B cell (primary cell): ENCODE measurements at regions not wholly inside any gene's neighbourhood (a gene's known extent, or its start where the extent isn't known, plus 50 kb on each side); places are given as distances from the start of the nearest gene placed in this dataset.

Source experiments
- ATAC-seq: fragments of 200-7000 bp; cut with Tn5 transposase; one replicate; pipeline ENCODE4 v1.10.0; 2021; ENCODE audit warnings: low read depth, mild to moderate bottlenecking, moderate number of reproducible peaks, moderate library complexity
- CTCF ChIA-PET: fragments of 350-600 bp; sonication (Branson Sonifier 250); formaldehyde crosslinking; loops from one replicate; lab custom pipeline; 2021; ENCODE audit warnings: antibody characterized with exemption, inconsistent platforms; lab: Charles Lee
- POLR2A ChIA-PET: fragments of 350-600 bp; sonication (Branson Sonifier 250); formaldehyde crosslinking; loops from one replicate; lab custom pipeline; 2021; ENCODE audit warnings: antibody characterized with exemption; lab: Charles Lee
- DNase-seq: peaks from one replicate; pipeline ENCODE4 v3.0.0; 2013
- H2AFZ ChIP-seq: 2 replicates; pipeline ENCODE4 v1.6.1; 2012; ENCODE audit warnings: mild to moderate bottlenecking, low read depth, low read length; ENCODE audit not compliant: insufficient read depth, poor library complexity, severe bottlenecking
- H3K27ac ChIP-seq, 2 donors: 1 replicate in 1 of 2; 2 replicates in 1 of 2; pipeline ENCODE4 v1.5.1; 2012 to 2013; ENCODE audit warnings: low read length in 2 of 2, mild to moderate bottlenecking in 2 of 2, moderate library complexity in 1 of 2
- H3K27me3 ChIP-seq, 4 experiments: fragments of 200-600 bp in 1 of 4; sonication (generic) in 1 of 4; replicated peaks in 1 of 4; 1 replicate in 2 of 4; 2 replicates in 2 of 4; pipeline versions ENCODE4 v1.6.1 to v1.7.0; 2013 to 2016; ENCODE audit warnings: low read length in 3 of 4, mild to moderate bottlenecking in 2 of 4, mixed read lengths in 1 of 4, moderate library complexity in 1 of 4; ENCODE audit not compliant: insufficient read depth in 4 of 4, control insufficient read depth in 3 of 4; ENCODE audit errors: control extremely low read depth in 1 of 4
- H3K36me3 ChIP-seq, 2 experiments: replicated peaks in 1 of 2; 1 replicate in 1 of 2; 2 replicates in 1 of 2; pipeline versions ENCODE4 v1.6.1 to v1.7.1; 2013; ENCODE audit warnings: low read length in 1 of 2; ENCODE audit not compliant: insufficient read depth in 2 of 2, control insufficient read depth in 1 of 2; ENCODE audit errors: control extremely low read depth in 1 of 2, extremely low read depth in 1 of 2
- H3K4me1 ChIP-seq, 2 donors: fragments of 200-600 bp in 1 of 2; sonication (generic) in 1 of 2; 1 replicate in 1 of 2; 2 replicates in 1 of 2; pipeline versions ENCODE4 v1.5.1 to v1.6.1; 2013 to 2017; ENCODE audit warnings: low read length in 2 of 2; ENCODE audit not compliant: control insufficient read depth in 2 of 2, insufficient read depth in 2 of 2
- H3K4me2 ChIP-seq: replicated peaks from 2 replicates; pipeline ENCODE3; 2012; ENCODE audit warnings: mild to moderate bottlenecking, low read depth, low read length; ENCODE audit not compliant: poor library complexity, severe bottlenecking
- H3K4me3 ChIP-seq, 5 experiments: fragments of 200-600 bp in 1 of 5; sonication (generic) in 1 of 5; 1 replicate in 3 of 5; 2 replicates in 2 of 5; pipeline versions ENCODE4 v1.5.1 to v1.7.0; 2011 to 2016; ENCODE audit warnings: low read length in 4 of 5, mild to moderate bottlenecking in 4 of 5, low read depth in 2 of 5, control low read depth in 1 of 5, moderate library complexity in 1 of 5; ENCODE audit not compliant: insufficient read depth in 1 of 5; ENCODE audit errors: control extremely low read depth in 1 of 5, extremely low read depth in 1 of 5
- H3K79me2 ChIP-seq: fragments of 200-600 bp; sonication (generic); one replicate; pipeline ENCODE4 v1.6.0; 2016; ENCODE audit warnings: low read length; ENCODE audit not compliant: control insufficient read depth, insufficient read depth
- H3K9ac ChIP-seq: fragments of 200-600 bp; sonication (generic); 2 replicates; pipeline ENCODE4 v1.6.1; 2017; ENCODE audit warnings: mild to moderate bottlenecking, low read length, moderate library complexity
- H3K9me3 ChIP-seq, 3 donors: one replicate each; pipeline versions ENCODE4 v1.6.1 to v1.7.1; 2013; ENCODE audit warnings: low read length in 2 of 3; ENCODE audit not compliant: control insufficient read depth in 2 of 3, insufficient read depth in 1 of 3; ENCODE audit errors: control extremely low read depth in 1 of 3
- H4K20me1 ChIP-seq: 2 replicates; pipeline ENCODE4 v1.6.0; 2012; ENCODE audit warnings: mild to moderate bottlenecking, low read length; ENCODE audit not compliant: insufficient read depth, control insufficient read depth, poor library complexity, severe bottlenecking
- H3K27ac Mint-ChIP-seq: one replicate; pipeline ENCODE4 v1.8.0; 2021; ENCODE audit warnings: mixed read lengths
- H3K27me3 Mint-ChIP-seq: one replicate; pipeline ENCODE4 v1.8.0; 2021; ENCODE audit warnings: mixed read lengths
- H3K4me1 Mint-ChIP-seq: one replicate; pipeline ENCODE4 v1.8.0; 2021; ENCODE audit warnings: mixed read lengths
- H3K4me3 Mint-ChIP-seq: one replicate; pipeline ENCODE4 v1.8.0; 2021; ENCODE audit warnings: mixed read lengths
- H3K9me3 Mint-ChIP-seq: one replicate; pipeline ENCODE4 v1.8.0; 2022; ENCODE audit warnings: mixed read lengths; ENCODE audit not compliant: insufficient read depth
- CTCF ChIP-seq: fragments of 200-600 bp; IDR thresholded peaks from one replicate; pipeline ENCODE4 v1.8.0; 2022; ENCODE audit warnings: antibody characterized with exemption, mild to moderate bottlenecking
- EZH2 ChIP-seq: IDR thresholded peaks from 2 replicates; pipeline ENCODE4 v1.6.1; 2012; ENCODE audit warnings: borderline replicate concordance, low read depth, mild to moderate bottlenecking, moderate library complexity, low read length; ENCODE audit not compliant: insufficient read depth, poor library complexity, severe bottlenecking
- WGBS: methylation state at CpG from one replicate; pipeline ENCODE4 v1.1.5; 2013; ENCODE audit warnings: missing lambda C conversion rate; ENCODE audit not compliant: insufficient coverage; 5-methylcytosine and 5-hydroxymethylcytosine counted together
- intact Hi-C: fragments of 100-400 bp; cut with micrococcal nuclease; formaldehyde crosslinking; loops from one replicate; pipeline ENCODE4 v1.10.0; 2022

- Mint-ChIP-seq H3K27me3 (no peaks in the 10 kb centered on the region), H3K27ac (no peak overlapping the region), H3K4me1 (no peaks in the 10 kb centered on the region), H3K9me3 (peaks cover 2% of the 10 kb centered on the region), H3K4me3 (no peak overlapping the region)
- Histone ChIP-seq H3K4me2 (no peak overlapping the region), H3K36me3 (no peaks in the 10 kb centered on the region), H3K79me2 (no peaks in the 10 kb centered on the region), H3K27ac (no peak overlapping the region), H3K9me3 (peaks cover 0 to under 1% (median 0%) of the 10 kb centered on the region in 3 donors), H3K9ac (no peak overlapping the region), H3K4me3 (no peak overlapping the region), H4K20me1 (no peaks in the 10 kb centered on the region), H3K4me1 (no peaks in the 10 kb centered on the region), H3K27me3 (no peaks in the 10 kb centered on the region), H2AFZ (no peak overlapping the region)
- no peak for DNase-seq
- intact Hi-C loops = no loop called here
- ChIA-PET POLR2A (no interaction called here), CTCF (no interaction called here)
- no peak for TF ChIP-seq EZH2
- TF ChIP-seq CTCF = no peak
- WGBS = no CpG with 5 or more reads among the region's 2 CpGs
- ATAC-seq = no peak
These were observed 959.2 kb downstream of the EPHA7 start for GRCh38 chr6:92460133-92460532.

- CTCF ChIA-PET = no interaction called here
- H3K27me3 Mint-ChIP-seq = no peaks in the 10 kb centered on the region
- H3K4me1 ChIP-seq = no peaks in the 10 kb centered on the region
- ATAC-seq (no peak), DNase-seq (no peak)
- H3K9me3 ChIP-seq = no peaks in the 10 kb centered on the region
- H3K36me3 ChIP-seq = no peaks in the 10 kb centered on the region
- WGBS = no CpG with 5 or more reads among the region's 1 CpG
- H3K79me2 ChIP-seq = no peaks in the 10 kb centered on the region
- H3K9ac ChIP-seq = no peak overlapping the region
- intact Hi-C loops = no loop called here
- no peaks in the 10 kb centered on the region for H3K27me3 ChIP-seq
- no peak overlapping the region for H3K27ac Mint-ChIP-seq
- no peaks in the 10 kb centered on the region for H3K4me1 Mint-ChIP-seq
- no peak overlapping the region for H3K4me2 ChIP-seq
- no peak overlapping the region for H2AFZ ChIP-seq
- H3K4me3 Mint-ChIP-seq = no peak overlapping the region
- POLR2A ChIA-PET = no interaction called here
- TF ChIP-seq CTCF (no peak), EZH2 (no peak)
- no peak overlapping the region for H3K4me3 ChIP-seq
- H3K9me3 Mint-ChIP-seq = no peaks in the 10 kb centered on the region
- H4K20me1 ChIP-seq = no peaks in the 10 kb centered on the region
- H3K27ac ChIP-seq = no peak overlapping the region
These were observed 959.8 kb downstream of the EPHA7 start for GRCh38 chr6:92459606-92460005.
